ENCODE measurements at regions not wholly inside any gene's neighbourhood (a gene's known extent, or its start where the extent isn't known, plus 50 kb on each side); places are given as distances from the start of the nearest gene placed in this dataset.

GRCh38 chr20:51876313-51876940 lies 74.1 kb upstream of the SALL4 start:
- DNase-seq (ENCODE audit: low spot score), result no peak

GRCh38 chr20:51873652-51874051 lies 71.3 kb upstream of the SALL4 start:
- no peak for DNase-seq (ENCODE audit: low spot score)

DNA sequence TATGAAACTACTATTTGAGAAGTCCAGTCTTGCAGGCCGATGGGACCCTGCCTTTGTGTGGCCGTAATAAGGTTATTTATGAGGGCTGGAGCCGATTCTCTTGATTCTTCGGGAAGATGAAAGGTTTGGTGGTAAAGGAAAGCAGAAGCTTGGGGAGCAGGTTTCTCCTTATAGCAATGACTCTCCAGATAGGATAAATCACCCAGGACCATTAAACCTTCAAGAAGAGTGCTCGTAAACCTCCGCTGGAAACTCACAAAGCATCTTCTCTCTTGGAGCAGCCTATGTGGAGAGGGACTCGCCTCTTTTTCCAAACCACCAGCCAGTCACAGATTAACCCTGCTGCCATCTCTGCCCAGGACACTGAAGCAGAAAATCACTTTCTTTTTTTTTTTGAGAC lies 69.6 kb upstream of the SALL4 start:
- DNase-seq (ENCODE audit: low spot score), result no peak

DNA sequence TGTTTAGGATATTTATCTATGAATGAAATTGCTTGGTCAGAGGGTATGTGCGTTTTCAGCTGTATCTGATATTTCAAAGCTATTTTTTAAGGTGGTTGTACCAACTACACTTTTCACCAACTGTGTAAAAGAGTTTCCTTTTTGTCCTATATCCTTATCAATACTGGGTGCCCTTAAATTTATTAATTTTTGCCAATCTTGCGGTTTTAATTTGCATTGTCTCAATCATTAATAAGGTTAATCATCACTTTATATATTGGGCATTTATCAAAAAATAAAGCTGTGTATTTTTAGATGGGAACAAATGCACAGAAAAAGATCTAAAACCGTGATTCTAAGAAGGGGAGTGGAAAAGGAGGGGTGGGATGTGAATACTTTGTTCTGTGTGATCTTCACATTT lies 66.7 kb upstream of the SALL4 start:
- no peak for DNase-seq (ENCODE audit: low spot score)

DNA sequence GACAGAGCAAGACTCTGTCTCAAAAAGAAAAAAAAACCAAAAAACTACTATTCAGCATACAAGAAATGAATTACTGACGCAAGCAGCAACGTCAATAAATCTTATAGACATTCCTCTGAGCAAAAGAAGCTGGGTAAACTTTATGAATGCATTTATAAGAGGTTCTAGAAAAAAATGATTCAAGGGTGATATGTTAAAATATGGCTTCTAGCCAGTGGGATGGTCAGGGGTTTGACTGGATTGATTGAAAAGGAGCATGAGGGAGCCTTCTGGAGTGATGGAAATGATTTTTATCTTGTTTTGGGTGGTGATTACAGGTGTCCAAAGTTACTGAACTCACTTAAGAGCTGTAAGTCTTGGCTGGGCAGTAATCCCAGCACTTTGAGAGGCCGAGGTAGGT lies 64.9 kb upstream of the SALL4 start:
- no peak for DNase-seq (ENCODE audit: low spot score)

GRCh38 chr20:51864967-51865366 lies 62.6 kb upstream of the SALL4 start:
- no peak for DNase-seq (ENCODE audit: low spot score)

DNA sequence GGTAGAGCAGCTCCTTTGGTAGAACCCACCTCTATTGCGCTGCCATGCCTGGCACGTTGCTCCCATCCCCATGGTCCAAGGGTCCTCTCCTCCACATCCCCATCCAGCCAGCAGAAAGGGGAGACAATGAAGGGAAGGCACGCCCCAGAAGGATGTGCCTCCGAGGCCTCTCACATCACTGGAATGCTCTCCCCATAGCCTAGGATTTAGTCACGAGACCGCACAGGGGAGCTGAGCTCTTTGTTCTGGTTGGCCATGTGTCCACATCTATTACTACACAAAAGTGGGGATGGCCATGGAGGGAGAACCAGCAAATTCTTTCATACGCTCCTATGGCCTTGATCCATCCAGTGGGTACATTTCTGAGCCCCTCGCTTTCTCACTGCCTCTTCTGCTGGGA lies 60.5 kb upstream of the SALL4 start:
- DNase-seq (ENCODE audit: low spot score), result no peak

DNA sequence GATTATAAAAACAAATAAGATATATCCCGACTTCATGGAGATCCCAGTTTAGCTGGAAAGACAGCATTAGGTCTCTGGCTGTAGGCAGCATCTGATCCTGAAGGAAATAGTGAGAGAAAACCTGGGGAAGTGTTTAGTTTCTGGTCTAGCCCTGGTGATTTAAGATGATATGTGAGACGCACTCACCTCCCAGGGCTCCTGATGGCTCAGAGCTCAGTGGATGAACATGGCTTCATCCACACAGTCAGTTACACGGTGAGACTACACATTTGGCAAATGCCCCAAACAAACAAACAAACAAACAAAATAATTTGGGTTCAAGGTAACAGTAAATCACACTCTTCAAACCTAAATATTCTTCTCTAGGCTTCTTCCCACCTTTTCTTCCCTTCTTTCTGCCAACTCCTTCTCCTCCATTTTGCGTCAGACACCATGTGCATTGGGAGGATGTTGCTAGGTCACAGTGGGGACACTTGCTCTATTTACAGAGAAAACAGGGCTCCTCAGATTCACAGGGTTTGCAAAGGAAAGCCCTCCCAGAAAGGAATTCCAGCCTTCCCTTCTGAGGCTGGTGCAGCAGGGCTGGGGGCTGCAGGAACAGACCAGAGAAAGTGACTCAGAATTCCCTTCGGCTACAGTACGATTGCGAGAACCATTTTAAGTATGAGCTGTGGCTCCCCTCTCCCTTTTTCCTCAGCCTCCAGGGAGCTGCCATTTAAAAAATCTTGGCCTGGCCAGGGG lies 59.6 kb upstream of the SALL4 start:
- no peak for DNase-seq (ENCODE audit: low spot score)

DNA sequence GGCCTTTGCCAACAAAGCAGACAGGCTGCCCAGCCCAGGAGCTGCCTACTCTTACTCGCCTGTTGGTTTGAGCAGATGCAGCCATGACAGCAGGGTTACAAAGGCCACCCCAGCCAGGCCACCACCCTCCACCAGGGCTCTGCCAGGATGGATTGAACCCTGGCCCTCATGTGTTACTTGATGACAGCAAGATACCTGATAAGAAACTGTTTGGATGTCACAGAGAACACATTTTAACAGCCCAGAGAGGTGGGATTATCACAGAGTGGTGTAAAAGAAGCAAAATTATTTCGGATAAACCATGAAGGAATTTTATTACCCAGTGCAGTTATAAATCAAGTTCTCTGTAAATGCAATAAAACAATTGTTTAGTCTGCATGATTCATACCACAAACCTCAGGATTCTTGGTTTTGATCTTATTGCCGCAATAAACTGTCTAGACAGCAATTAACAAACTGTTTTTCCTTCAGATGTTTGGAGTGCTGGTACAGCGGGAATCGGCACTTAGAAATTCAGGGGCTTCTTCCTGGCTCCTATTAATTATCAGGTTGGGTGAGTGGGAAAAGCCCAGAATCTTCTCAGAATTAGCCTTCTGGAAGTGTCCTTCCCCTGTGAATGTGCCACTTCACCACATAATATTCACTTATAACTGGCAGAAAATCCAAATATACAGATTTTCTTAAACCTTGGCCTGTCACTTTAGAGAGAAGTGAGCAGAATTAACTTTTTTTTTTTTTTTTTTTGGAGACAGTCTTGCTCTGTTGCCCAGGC lies 58.0 kb upstream of the SALL4 start:
- DNase-seq (ENCODE audit: low spot score), result no peak

GRCh38 chr20:51856432-51856831 lies 54.1 kb upstream of the SALL4 start:
- DNase-seq (ENCODE audit: low spot score), result no peak

- DNase-seq (ENCODE audit: low spot score), result no peak
Observed at GRCh38 chr20:51854921-51855320, 52.6 kb upstream of the SALL4 start.
